WI38 (cell line): ENCODE measurements at regions not wholly inside any gene's neighbourhood (a gene's known extent, or its start where the extent isn't known, plus 50 kb on each side); places are given as distances from the start of the nearest gene placed in this dataset.

ENCODE experiments used
- H3K4me3 ChIP-seq: 2 replicates; pipeline ENCODE4 v1.5.1; 2011; ENCODE audit warnings: low read depth, mild to moderate bottlenecking, control low read depth, low read length
- CTCF ChIP-seq: IDR thresholded peaks from 2 replicates; pipeline ENCODE4 v1.5.1; 2012; ENCODE audit warnings: low read depth, mild to moderate bottlenecking, control low read depth, low read length

DNA sequence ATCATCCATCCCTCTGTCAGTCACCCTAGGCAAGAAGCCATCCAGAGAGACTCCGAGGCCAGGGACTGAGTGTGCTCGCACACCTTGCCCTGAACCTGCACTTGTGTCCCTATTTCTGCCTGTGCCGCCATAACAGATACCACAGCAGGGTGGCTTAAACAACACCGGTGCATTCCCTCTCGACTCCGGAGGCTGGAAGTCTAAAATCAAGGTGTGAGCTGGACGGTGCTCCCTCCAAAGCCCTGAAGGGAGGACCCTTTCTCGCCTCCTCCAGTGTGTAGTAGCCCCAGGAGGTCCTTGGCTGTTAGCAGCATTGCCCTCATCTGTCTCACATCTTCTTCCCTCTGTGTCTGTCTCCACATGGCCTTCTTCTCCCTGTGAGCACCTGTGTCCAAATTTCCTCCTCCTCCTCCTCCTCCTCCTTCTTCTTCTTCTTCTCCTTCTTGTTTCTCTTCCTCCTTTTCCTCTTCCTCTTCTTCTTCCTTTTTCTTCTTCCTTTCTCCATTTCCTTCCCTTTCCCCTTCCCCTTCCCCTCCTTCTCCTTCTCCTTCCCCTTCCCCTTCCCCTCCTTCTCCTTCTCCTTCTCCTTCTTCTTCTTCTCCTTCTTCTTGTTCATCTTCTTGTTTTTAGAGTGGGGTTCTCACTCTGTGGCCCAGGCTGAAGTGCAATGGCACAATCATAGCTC lies 98.1 kb upstream of the ENPP6 start:
- TF ChIP-seq CTCF, result no peak
- H3K4me3 ChIP-seq, result no peak overlapping the region

GRCh38 chr4:184313702-184314659 lies 96.3 kb upstream of the ENPP6 start:
- no peak for TF ChIP-seq CTCF
- H3K4me3 ChIP-seq, result no peak overlapping the region

DNA sequence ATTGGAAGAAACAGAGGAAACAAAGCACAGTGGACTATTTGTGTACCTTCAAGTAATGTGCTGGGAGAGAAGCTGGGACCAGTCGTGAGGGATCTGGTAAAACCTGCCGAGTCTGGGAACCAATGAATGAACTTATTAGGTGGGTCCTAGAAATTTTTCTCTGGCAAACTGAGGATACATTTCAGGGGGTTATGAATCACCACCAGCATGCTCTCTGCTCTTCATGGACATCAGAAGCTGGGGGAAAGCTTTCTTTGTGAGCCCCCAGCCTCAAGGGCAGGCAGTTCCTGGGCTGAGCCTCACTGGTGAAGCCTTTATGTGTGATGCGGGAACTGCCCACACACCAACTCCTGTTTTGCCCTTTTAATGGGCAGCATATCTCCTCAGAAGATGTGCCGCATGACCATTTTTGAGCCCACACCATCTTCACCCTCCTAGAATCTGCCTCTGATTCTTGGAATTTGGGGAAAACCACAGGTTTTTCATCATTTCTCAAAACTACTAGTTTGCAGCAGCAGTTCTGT lies 95.4 kb upstream of the ENPP6 start:
- TF ChIP-seq CTCF, result no peak
- no peak overlapping the region for H3K4me3 ChIP-seq

DNA sequence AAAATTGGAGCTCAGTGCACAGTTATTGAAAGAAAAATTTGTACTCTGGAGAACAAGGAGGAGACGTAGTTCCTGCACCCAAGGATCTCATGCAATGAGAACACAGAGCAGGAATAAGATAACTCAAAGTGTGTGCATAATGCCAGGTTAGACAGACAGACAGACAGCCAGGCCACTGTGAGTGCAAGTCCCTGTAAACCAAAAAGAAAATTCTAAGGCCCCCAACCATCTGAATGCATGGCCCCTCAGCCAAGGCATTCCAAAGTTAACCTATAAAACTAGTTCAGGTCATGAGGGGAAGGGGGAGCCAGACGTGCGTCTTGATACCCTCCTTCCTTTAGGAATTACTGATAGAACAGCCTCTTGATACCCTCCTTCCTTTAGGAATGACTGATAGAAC lies 94.5 kb upstream of the ENPP6 start:
- no peak for TF ChIP-seq CTCF
- no peak overlapping the region for H3K4me3 ChIP-seq

DNA sequence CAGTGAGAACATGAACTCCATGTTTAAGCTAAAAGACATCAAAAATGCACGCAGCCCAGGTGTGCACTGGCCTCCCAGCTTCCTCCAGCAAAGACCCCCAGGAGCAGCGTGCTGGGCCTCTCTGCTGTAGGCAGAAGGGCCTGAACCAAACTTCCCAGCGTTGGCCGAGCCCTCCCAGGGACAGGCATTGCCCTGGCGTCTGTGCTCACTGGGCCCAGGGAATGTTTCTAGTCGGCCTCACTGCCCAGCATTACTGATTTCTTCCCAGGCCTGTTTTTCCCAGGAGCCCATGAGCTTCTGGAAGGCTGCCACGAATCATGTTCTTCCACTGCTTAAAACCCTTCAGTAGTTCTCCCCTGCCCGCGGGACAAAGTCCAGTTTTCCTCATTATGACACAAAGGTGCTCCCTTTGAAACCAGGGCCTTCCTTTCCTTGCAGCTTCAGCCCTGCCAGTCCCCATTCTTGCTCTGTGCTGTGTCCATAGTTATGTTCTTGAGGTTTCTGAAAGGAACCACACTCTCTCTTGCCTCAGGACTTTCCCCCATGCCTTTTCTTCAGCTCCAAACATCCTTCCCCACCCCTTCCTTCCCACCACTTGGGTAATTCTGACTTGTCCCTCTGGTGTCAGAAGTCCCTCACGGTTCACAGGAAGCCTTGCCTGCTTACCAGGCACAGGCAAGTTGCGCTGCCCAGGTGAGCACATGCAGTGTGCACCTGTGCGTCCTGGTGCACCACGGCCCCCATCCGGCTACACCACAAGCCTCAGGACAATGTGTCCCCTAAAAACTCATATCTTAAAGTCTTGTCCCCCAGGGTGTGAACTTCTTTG lies 93.4 kb upstream of the ENPP6 start:
- no peak for TF ChIP-seq CTCF
- no peak overlapping the region for H3K4me3 ChIP-seq

GRCh38 chr4:184310171-184310567 lies 92.5 kb upstream of the ENPP6 start:
- no peak for TF ChIP-seq CTCF

More at GRCh38 chr4:184310171-184310567, 92.5 kb upstream of the ENPP6 start:
- no peak overlapping the region for H3K4me3 ChIP-seq
